HG02943 (cell line): ENCODE measurements at regions not wholly inside any gene's neighbourhood (a gene's known extent, or its start where the extent isn't known, plus 50 kb on each side); places are given as distances from the start of the nearest gene placed in this dataset.

ENCODE experiments used
- ATAC-seq: cut with Tn5 transposase; IDR thresholded peaks from one replicate; pipeline ENCODE4 v1.9.1; 2021; ENCODE audit warnings: mild to moderate bottlenecking, low read depth, moderate library complexity; ENCODE audit not compliant: unreplicated experiment

- ATAC-seq = no peak
These were observed 392.4 kb upstream of the ALCAM start for GRCh38 chr3:104974316-104974715.

GRCh38 chr3:104977719-104978118 lies 389.0 kb upstream of the ALCAM start:
- ATAC-seq = no peak

GRCh38 chr3:104982130-104982529 lies 384.6 kb upstream of the ALCAM start:
- ATAC-seq = no peak

- ATAC-seq = no peak
These were observed 378.9 kb upstream of the ALCAM start for GRCh38 chr3:104987859-104988258.

- ATAC-seq = no peak
These were observed 378.2 kb upstream of the ALCAM start for GRCh38 chr3:104988496-104988895.

GRCh38 chr3:104989878-104990277 lies 376.8 kb upstream of the ALCAM start:
- no peak for ATAC-seq

GRCh38 chr3:104990758-104991157 lies 376.0 kb upstream of the ALCAM start:
- ATAC-seq = no peak

GRCh38 chr3:104992676-104993075 lies 374.0 kb upstream of the ALCAM start:
- ATAC-seq = no peak

- ATAC-seq = no peak
These were observed 360.5 kb upstream of the ALCAM start for GRCh38 chr3:105006164-105006563.

GRCh38 chr3:105013657-105014056 lies 353.1 kb upstream of the ALCAM start:
- ATAC-seq = no peak

GRCh38 chr3:105014631-105015030 lies 352.1 kb upstream of the ALCAM start:
- no peak for ATAC-seq

- no peak for ATAC-seq
These were observed 343.9 kb upstream of the ALCAM start for GRCh38 chr3:105022813-105023212.

- no peak for ATAC-seq
These were observed 336.5 kb upstream of the ALCAM start for GRCh38 chr3:105030211-105030610.

GRCh38 chr3:105032541-105032940 lies 334.2 kb upstream of the ALCAM start:
- ATAC-seq = no peak

GRCh38 chr3:105033081-105033480 lies 333.6 kb upstream of the ALCAM start:
- no peak for ATAC-seq

GRCh38 chr3:105039004-105039403 lies 327.7 kb upstream of the ALCAM start:
- no peak for ATAC-seq

- no peak for ATAC-seq
These were observed 326.6 kb upstream of the ALCAM start for GRCh38 chr3:105040026-105040622.

GRCh38 chr3:105042586-105042985 lies 324.1 kb upstream of the ALCAM start:
- ATAC-seq = no peak

- ATAC-seq = no peak
These were observed 315.6 kb upstream of the ALCAM start for GRCh38 chr3:105051111-105051510.

GRCh38 chr3:105051972-105052371 lies 314.7 kb upstream of the ALCAM start:
- ATAC-seq = no peak

- ATAC-seq = no peak
These were observed 303.9 kb upstream of the ALCAM start for GRCh38 chr3:105062853-105063252.

- no peak for ATAC-seq
These were observed 300.5 kb upstream of the ALCAM start for GRCh38 chr3:105065895-105066839.
